ENCODE measurements at regions not wholly inside any gene's neighbourhood (a gene's known extent, or its start where the extent isn't known, plus 50 kb on each side); places are given as distances from the start of the nearest gene placed in this dataset.

- Histone ChIP-seq H3K4me3 (ENCODE audit: low read length in 3 of 3) (no peak overlapping the region), H3K9ac (ENCODE audit: low read depth in 1 of 3, low read length in 3 of 3) (no peak overlapping the region), H3K36me3 (ENCODE audit: control insufficient read depth in 3 of 3, insufficient read depth in 3 of 3, low read length in 3 of 3) (no peaks in the 10 kb centered on the region), H3K4me1 (ENCODE audit: control insufficient read depth in 3 of 3, insufficient read depth in 3 of 3, low read length in 3 of 3) (no peaks in the 10 kb centered on the region), H3K27me3 (ENCODE audit: control insufficient read depth in 3 of 3, insufficient read depth in 3 of 3, low read length in 3 of 3) (no peaks in the 10 kb centered on the region), H3K9me3 (ENCODE audit: control insufficient read depth in 3 of 3, low read length in 3 of 3) (no peaks in the 10 kb centered on the region), H3K27ac (ENCODE audit: low read depth, low read length) (no peak overlapping the region)
These were observed 312.6 kb downstream of the STIM2 start for GRCh38 chr4:27173280-27173679.

DNA sequence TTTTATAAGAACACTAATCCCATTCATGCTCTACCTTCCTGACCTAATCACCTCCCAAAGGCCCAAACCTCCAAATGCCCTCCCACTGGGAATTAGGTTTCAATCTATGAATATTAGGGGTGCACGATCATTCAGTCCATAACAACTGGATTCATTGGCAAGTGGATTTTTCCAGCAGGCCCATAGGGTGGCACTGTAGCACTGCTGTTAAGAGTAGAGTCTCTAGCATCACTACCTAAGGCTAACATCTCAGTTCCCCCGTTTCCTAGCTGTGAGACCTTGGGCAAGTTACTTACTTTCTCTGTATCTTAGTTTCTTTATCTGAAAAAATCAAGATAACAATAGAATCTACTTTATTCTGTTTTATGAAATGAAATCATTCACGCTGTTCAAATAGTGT lies 315.8 kb downstream of the STIM2 start:
- H3K9me3 ChIP-seq (ENCODE audit: control insufficient read depth in 3 of 3, low read length in 3 of 3) = no peaks in the 10 kb centered on the region
- no peaks in the 10 kb centered on the region for H3K27me3 ChIP-seq (ENCODE audit: control insufficient read depth in 3 of 3, insufficient read depth in 3 of 3, low read length in 3 of 3)
- no peaks in the 10 kb centered on the region for H3K4me1 ChIP-seq (ENCODE audit: control insufficient read depth in 3 of 3, insufficient read depth in 3 of 3, low read length in 3 of 3)
- H3K4me3 ChIP-seq (ENCODE audit: low read length in 3 of 3) = no peak overlapping the region
- no peak overlapping the region for H3K27ac ChIP-seq (ENCODE audit: low read depth, low read length)
- no peaks in the 10 kb centered on the region for H3K36me3 ChIP-seq (ENCODE audit: control insufficient read depth in 3 of 3, insufficient read depth in 3 of 3, low read length in 3 of 3)
- no peak overlapping the region for H3K9ac ChIP-seq (ENCODE audit: low read depth in 1 of 3, low read length in 3 of 3)

GRCh38 chr4:27176881-27177280 lies 316.2 kb downstream of the STIM2 start:
- no peaks in the 10 kb centered on the region for H3K27me3 ChIP-seq (ENCODE audit: control insufficient read depth in 3 of 3, insufficient read depth in 3 of 3, low read length in 3 of 3)
- H3K9me3 ChIP-seq (ENCODE audit: control insufficient read depth in 3 of 3, low read length in 3 of 3) = no peaks in the 10 kb centered on the region
- no peaks in the 10 kb centered on the region for H3K36me3 ChIP-seq (ENCODE audit: control insufficient read depth in 3 of 3, insufficient read depth in 3 of 3, low read length in 3 of 3)
- no peak overlapping the region for H3K4me3 ChIP-seq (ENCODE audit: low read length in 3 of 3)
- no peak overlapping the region for H3K27ac ChIP-seq (ENCODE audit: low read depth, low read length)
- H3K4me1 ChIP-seq (ENCODE audit: control insufficient read depth in 3 of 3, insufficient read depth in 3 of 3, low read length in 3 of 3) = no peaks in the 10 kb centered on the region
- H3K9ac ChIP-seq (ENCODE audit: low read depth in 1 of 3, low read length in 3 of 3) = no peak overlapping the region

GRCh38 chr4:27178061-27178460 lies 317.4 kb downstream of the STIM2 start:
- Histone ChIP-seq H3K9ac (ENCODE audit: low read depth in 1 of 3, low read length in 3 of 3) (no peak overlapping the region), H3K4me3 (ENCODE audit: low read length in 3 of 3) (no peak overlapping the region)

DNA sequence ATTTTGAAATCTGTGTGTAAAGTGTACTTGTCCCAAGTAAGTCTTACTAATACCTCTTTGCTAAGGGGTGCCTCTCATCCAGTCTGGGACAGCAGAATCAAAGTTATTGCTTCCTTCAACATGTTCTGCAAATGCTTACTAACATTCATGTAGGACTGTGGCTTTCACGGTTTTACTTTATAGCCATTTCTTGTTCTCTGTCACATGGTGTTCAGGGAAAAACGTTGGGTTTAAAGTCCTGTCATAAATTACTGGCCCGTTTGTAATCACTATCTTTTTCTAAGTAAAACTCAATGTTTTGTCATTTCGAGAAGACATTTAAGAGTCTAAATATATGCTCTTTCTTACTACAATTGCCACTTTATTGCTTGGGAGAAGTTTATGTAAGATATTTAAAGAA lies 321.1 kb downstream of the STIM2 start:
- Histone ChIP-seq H3K27me3 (ENCODE audit: control insufficient read depth in 3 of 3, insufficient read depth in 3 of 3, low read length in 3 of 3) (no peaks in the 10 kb centered on the region), H3K9ac (ENCODE audit: low read depth in 1 of 3, low read length in 3 of 3) (no peak overlapping the region), H3K4me1 (ENCODE audit: control insufficient read depth in 3 of 3, insufficient read depth in 3 of 3, low read length in 3 of 3) (no peaks in the 10 kb centered on the region)

More at GRCh38 chr4:27178061-27178460, 317.4 kb downstream of the STIM2 start:
- Histone ChIP-seq H3K9me3 (ENCODE audit: control insufficient read depth in 3 of 3, low read length in 3 of 3) (no peaks in the 10 kb centered on the region), H3K36me3 (ENCODE audit: control insufficient read depth in 3 of 3, insufficient read depth in 3 of 3, low read length in 3 of 3) (no peaks in the 10 kb centered on the region), H3K27me3 (ENCODE audit: control insufficient read depth in 3 of 3, insufficient read depth in 3 of 3, low read length in 3 of 3) (no peaks in the 10 kb centered on the region), H3K27ac (ENCODE audit: low read depth, low read length) (no peak overlapping the region), H3K4me1 (ENCODE audit: control insufficient read depth in 3 of 3, insufficient read depth in 3 of 3, low read length in 3 of 3) (no peaks in the 10 kb centered on the region)

DNA sequence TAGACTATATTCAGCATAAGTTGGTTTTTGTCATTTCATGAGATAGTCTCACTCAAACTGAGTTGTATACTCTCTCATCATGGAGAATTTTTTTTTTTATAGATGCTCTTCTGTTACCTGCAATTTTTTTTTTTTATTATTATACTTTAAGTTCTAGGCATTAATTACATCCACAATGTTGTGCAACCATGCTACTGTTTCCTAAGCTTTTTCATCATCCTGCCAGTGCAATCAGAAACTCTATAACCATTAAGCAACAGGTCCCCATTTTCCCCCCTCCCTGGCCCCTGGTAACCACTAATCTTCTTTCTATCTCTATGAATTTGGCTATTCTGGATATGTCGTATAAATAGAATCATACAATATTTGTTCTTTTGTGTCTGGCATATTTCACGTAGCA lies 321.6 kb downstream of the STIM2 start:
- Histone ChIP-seq H3K4me3 (ENCODE audit: low read length in 3 of 3) (no peak overlapping the region), H3K9ac (ENCODE audit: low read depth in 1 of 3, low read length in 3 of 3) (no peak overlapping the region), H3K27ac (ENCODE audit: low read depth, low read length) (no peak overlapping the region), H3K36me3 (ENCODE audit: control insufficient read depth in 3 of 3, insufficient read depth in 3 of 3, low read length in 3 of 3) (no peaks in the 10 kb centered on the region), H3K4me1 (ENCODE audit: control insufficient read depth in 3 of 3, insufficient read depth in 3 of 3, low read length in 3 of 3) (no peaks in the 10 kb centered on the region), H3K27me3 (ENCODE audit: control insufficient read depth in 3 of 3, insufficient read depth in 3 of 3, low read length in 3 of 3) (no peaks in the 10 kb centered on the region), H3K9me3 (ENCODE audit: control insufficient read depth in 3 of 3, low read length in 3 of 3) (no peaks in the 10 kb centered on the region)

More for the DNA sequence above, 321.1 kb downstream of the STIM2 start:
- H3K27ac ChIP-seq (ENCODE audit: low read depth, low read length) = no peak overlapping the region
- H3K4me3 ChIP-seq (ENCODE audit: low read length in 3 of 3) = no peak overlapping the region
- no peaks in the 10 kb centered on the region for H3K9me3 ChIP-seq (ENCODE audit: control insufficient read depth in 3 of 3, low read length in 3 of 3)
- H3K36me3 ChIP-seq (ENCODE audit: control insufficient read depth in 3 of 3, insufficient read depth in 3 of 3, low read length in 3 of 3) = no peaks in the 10 kb centered on the region

GRCh38 chr4:27184508-27185155 lies 324.0 kb downstream of the STIM2 start:
- Histone ChIP-seq H3K4me3 (ENCODE audit: low read length in 3 of 3) (no peak overlapping the region), H3K27me3 (ENCODE audit: control insufficient read depth in 3 of 3, insufficient read depth in 3 of 3, low read length in 3 of 3) (no peaks in the 10 kb centered on the region), H3K9ac (ENCODE audit: low read depth in 1 of 3, low read length in 3 of 3) (no peak overlapping the region), H3K27ac (ENCODE audit: low read depth, low read length) (no peak overlapping the region), H3K4me1 (ENCODE audit: control insufficient read depth in 3 of 3, insufficient read depth in 3 of 3, low read length in 3 of 3) (no peaks in the 10 kb centered on the region), H3K36me3 (ENCODE audit: control insufficient read depth in 3 of 3, insufficient read depth in 3 of 3, low read length in 3 of 3) (no peaks in the 10 kb centered on the region), H3K9me3 (ENCODE audit: control insufficient read depth in 3 of 3, low read length in 3 of 3) (no peaks in the 10 kb centered on the region)

GRCh38 chr4:27186710-27187109 lies 326.1 kb downstream of the STIM2 start:
- Histone ChIP-seq H3K9me3 (ENCODE audit: control insufficient read depth in 3 of 3, low read length in 3 of 3) (no peaks in the 10 kb centered on the region), H3K4me1 (ENCODE audit: control insufficient read depth in 3 of 3, insufficient read depth in 3 of 3, low read length in 3 of 3) (no peaks in the 10 kb centered on the region), H3K9ac (ENCODE audit: low read depth in 1 of 3, low read length in 3 of 3) (no peak overlapping the region), H3K27ac (ENCODE audit: low read depth, low read length) (no peak overlapping the region), H3K36me3 (ENCODE audit: control insufficient read depth in 3 of 3, insufficient read depth in 3 of 3, low read length in 3 of 3) (no peaks in the 10 kb centered on the region), H3K27me3 (ENCODE audit: control insufficient read depth in 3 of 3, insufficient read depth in 3 of 3, low read length in 3 of 3) (no peaks in the 10 kb centered on the region), H3K4me3 (ENCODE audit: low read length in 3 of 3) (no peak overlapping the region)

DNA sequence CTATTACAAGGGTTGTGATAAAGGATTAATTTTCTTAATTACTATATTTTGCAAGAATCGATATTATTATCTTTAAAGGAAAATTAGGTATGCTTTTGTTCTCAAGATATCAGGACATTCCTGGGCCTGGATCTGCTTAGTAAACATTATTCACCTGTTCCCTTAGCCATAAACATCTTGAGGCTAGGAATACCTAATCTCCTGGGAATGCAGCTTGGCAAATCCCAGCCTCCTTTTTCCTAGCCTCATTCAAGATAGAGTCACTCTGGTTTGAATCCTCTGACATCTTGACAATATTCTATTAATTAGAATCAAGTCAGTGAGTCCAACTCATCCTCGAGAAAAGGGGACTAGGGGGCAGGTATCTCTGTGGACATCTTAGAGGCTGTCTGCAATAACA lies 327.1 kb downstream of the STIM2 start:
- Histone ChIP-seq H3K9me3 (ENCODE audit: control insufficient read depth in 3 of 3, low read length in 3 of 3) (no peaks in the 10 kb centered on the region), H3K27me3 (ENCODE audit: control insufficient read depth in 3 of 3, insufficient read depth in 3 of 3, low read length in 3 of 3) (no peaks in the 10 kb centered on the region)

DNA sequence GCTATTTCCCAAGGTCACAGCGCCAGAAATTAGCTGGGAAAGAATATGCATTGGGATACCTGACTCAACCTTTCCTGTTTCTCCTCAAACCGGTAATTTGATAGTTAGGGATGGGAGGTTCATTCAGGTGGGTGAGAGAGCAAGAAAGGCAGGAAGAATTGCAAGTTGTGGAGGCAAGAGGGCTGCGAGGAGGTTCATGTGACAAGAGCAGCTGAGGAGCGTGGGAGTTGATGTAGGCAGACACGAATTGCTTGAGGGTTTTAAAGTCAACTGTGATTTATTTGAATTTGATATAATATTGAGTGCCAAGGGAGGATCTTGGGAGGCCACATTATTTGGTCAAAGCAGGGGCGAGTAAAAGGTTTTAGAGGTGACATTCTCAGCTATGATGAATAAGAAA lies 329.0 kb downstream of the STIM2 start:
- Histone ChIP-seq H3K36me3 (ENCODE audit: control insufficient read depth in 3 of 3, insufficient read depth in 3 of 3, low read length in 3 of 3) (no peaks in the 10 kb centered on the region), H3K27ac (ENCODE audit: low read depth, low read length) (no peak overlapping the region), H3K9me3 (ENCODE audit: control insufficient read depth in 3 of 3, low read length in 3 of 3) (no peaks in the 10 kb centered on the region), H3K4me3 (ENCODE audit: low read length in 3 of 3) (no peak overlapping the region), H3K9ac (ENCODE audit: low read depth in 1 of 3, low read length in 3 of 3) (no peak overlapping the region), H3K4me1 (ENCODE audit: control insufficient read depth in 3 of 3, insufficient read depth in 3 of 3, low read length in 3 of 3) (no peaks in the 10 kb centered on the region), H3K27me3 (ENCODE audit: control insufficient read depth in 3 of 3, insufficient read depth in 3 of 3, low read length in 3 of 3) (no peaks in the 10 kb centered on the region)

More for the DNA sequence above, 327.1 kb downstream of the STIM2 start:
- Histone ChIP-seq H3K36me3 (ENCODE audit: control insufficient read depth in 3 of 3, insufficient read depth in 3 of 3, low read length in 3 of 3) (no peaks in the 10 kb centered on the region), H3K4me3 (ENCODE audit: low read length in 3 of 3) (no peak overlapping the region), H3K4me1 (ENCODE audit: control insufficient read depth in 3 of 3, insufficient read depth in 3 of 3, low read length in 3 of 3) (no peaks in the 10 kb centered on the region), H3K9ac (ENCODE audit: low read depth in 1 of 3, low read length in 3 of 3) (no peak overlapping the region), H3K27ac (ENCODE audit: low read depth, low read length) (no peak overlapping the region)
